Activated CD4-positive, alpha-beta memory T cell treated with anti-CD3 and anti-CD28 coated beads, Interleukin-2, amount 10 ng/mL, durations not matched to agents 7 days and 5 days (primary cell): ENCODE measurements at regions not wholly inside any gene's neighbourhood (a gene's known extent, or its start where the extent isn't known, plus 50 kb on each side); places are given as distances from the start of the nearest gene placed in this dataset.
"Not testable (repeated sequence)": the region's sequence is repeated elsewhere in the genome, so short reads cannot be mapped to it uniquely, and the experiment has no call there.

Source experiments
- CTCF ChIA-PET: fragments of 350-600 bp; sonication (Branson Sonifier 250); formaldehyde crosslinking; loops from one replicate; lab custom pipeline; 2021; ENCODE audit warnings: antibody characterized with exemption, inconsistent platforms; lab: Charles Lee
- POLR2A ChIA-PET: fragments of 350-600 bp; sonication (Branson Sonifier 250); formaldehyde crosslinking; loops from one replicate; lab custom pipeline; 2021; ENCODE audit warnings: antibody characterized with exemption; lab: Charles Lee
- DNase-seq: peaks from one replicate; pipeline ENCODE4 v3.0.0-alpha.2; 2020
- H3K27ac Mint-ChIP-seq: one replicate; pipeline ENCODE4 v1.8.0; 2021; ENCODE audit warnings: mild to moderate bottlenecking, mixed read lengths
- H3K27me3 Mint-ChIP-seq: one replicate; pipeline ENCODE4 v1.8.0; 2021; ENCODE audit warnings: mixed read lengths
- H3K36me3 Mint-ChIP-seq: one replicate; pipeline ENCODE4 v1.8.0; 2021; ENCODE audit warnings: low read depth, mixed read lengths
- H3K4me1 Mint-ChIP-seq: one replicate; pipeline ENCODE4 v1.8.0; 2021; ENCODE audit warnings: mixed read lengths
- H3K4me3 Mint-ChIP-seq: one replicate; pipeline ENCODE4 v1.8.0; 2021; ENCODE audit warnings: mild to moderate bottlenecking, mixed read lengths
- H3K9me3 Mint-ChIP-seq: one replicate; pipeline ENCODE4 v1.8.0; 2021; ENCODE audit warnings: mixed read lengths

DNA sequence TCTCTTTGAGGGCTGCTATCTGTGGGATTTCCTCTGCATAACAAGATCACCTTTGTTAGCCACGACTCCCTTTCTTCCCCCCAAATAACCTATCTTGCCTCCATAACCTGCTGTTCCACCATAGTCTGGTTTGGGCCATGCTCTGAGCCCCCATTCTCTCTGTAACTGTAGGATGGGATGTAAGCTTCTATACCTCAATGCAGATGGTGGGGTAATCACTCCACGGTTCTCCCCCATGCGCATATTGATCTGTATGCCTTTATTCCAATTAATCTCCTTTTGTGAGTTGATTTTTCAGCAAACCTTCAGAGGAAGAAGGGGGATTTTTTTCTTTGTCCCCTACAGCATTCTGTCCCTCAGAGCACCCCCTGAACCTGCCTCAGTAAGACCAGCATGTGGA is 170.1 kb upstream of the IRF2BP2 start:
- no peak for DNase-seq
- peaks cover 4% of the 10 kb centered on the region for H3K9me3 Mint-ChIP-seq
- H3K36me3 Mint-ChIP-seq, result no peaks in the 10 kb centered on the region
- peaks cover 4% of the 10 kb centered on the region for H3K4me1 Mint-ChIP-seq
- H3K27ac Mint-ChIP-seq, result no peak overlapping the region
- CTCF ChIA-PET, result interaction anchor here (0.7 to 0.8 kb wide), 2 partner anchors 56 to 633 kb away, joined by 3 read pairs; no protein-coding TSS in a partner anchor
- no peaks in the 10 kb centered on the region for H3K27me3 Mint-ChIP-seq
- H3K4me3 Mint-ChIP-seq, result no peak overlapping the region
- POLR2A ChIA-PET, result interaction anchor here (2.4 kb wide), 1 partner anchor 9 kb away, joined by 7 read pairs; no protein-coding TSS in a partner anchor

DNA sequence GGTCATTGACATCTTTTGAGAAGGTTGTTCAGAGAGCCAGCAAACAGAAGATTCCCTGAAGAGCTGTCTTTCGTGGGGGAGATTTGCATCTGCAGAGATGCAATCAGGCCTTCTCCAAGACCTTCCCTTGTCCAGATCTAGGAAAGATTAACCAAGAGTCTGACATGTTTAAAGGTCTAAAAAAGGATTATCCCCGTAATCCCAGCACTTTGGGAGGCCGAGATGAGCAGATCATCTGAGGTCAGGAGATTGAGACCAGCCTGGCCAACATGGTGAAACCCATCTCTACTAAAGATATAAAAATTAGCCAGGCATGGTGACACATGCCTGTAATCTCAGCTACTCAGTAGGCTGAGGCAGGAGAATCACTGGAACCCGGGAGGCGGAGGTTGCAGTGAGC is 169.6 kb upstream of the IRF2BP2 start:
- POLR2A ChIA-PET, H3K9me3 Mint-ChIP-seq, DNase-seq, H3K36me3 Mint-ChIP-seq, H3K4me3 Mint-ChIP-seq, H3K27me3 Mint-ChIP-seq, H3K27ac Mint-ChIP-seq, H3K4me1 Mint-ChIP-seq: not testable (repeated sequence)
- CTCF ChIA-PET, result interaction anchor here (0.8 kb wide), 1 partner anchor 55 kb away, joined by 3 read pairs; no protein-coding TSS in a partner anchor

DNA sequence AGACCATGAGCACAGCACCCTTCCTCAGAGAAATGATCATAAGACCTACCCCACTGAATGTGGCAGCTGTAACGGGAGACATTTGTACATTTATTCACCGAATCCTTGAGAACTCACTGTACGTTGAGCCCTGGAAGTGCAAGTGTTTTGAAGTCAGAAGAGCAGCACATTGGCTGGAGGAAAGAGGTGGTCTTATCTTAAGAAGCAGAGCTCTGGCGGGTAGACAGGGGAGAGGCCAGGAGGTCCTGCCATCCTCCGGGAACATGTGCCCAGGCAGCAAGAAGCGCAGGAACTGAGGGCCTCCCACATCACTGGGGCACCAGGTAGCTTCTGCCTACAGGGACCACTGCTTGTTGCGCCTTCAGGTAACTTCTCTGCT is 169.2 kb upstream of the IRF2BP2 start:
- Mint-ChIP-seq H3K9me3 (peaks cover 6% of the 10 kb centered on the region), H3K27me3 (no peaks in the 10 kb centered on the region), H3K36me3 (no peaks in the 10 kb centered on the region), H3K27ac (no peak overlapping the region), H3K4me3 (no peak overlapping the region), H3K4me1 (peaks cover 7% of the 10 kb centered on the region)
- no peak for DNase-seq
- CTCF ChIA-PET, result interaction anchor here (0.8 kb wide), 1 partner anchor 55 kb away, joined by 3 read pairs; no protein-coding TSS in a partner anchor
- POLR2A ChIA-PET, result no interaction called here

DNA sequence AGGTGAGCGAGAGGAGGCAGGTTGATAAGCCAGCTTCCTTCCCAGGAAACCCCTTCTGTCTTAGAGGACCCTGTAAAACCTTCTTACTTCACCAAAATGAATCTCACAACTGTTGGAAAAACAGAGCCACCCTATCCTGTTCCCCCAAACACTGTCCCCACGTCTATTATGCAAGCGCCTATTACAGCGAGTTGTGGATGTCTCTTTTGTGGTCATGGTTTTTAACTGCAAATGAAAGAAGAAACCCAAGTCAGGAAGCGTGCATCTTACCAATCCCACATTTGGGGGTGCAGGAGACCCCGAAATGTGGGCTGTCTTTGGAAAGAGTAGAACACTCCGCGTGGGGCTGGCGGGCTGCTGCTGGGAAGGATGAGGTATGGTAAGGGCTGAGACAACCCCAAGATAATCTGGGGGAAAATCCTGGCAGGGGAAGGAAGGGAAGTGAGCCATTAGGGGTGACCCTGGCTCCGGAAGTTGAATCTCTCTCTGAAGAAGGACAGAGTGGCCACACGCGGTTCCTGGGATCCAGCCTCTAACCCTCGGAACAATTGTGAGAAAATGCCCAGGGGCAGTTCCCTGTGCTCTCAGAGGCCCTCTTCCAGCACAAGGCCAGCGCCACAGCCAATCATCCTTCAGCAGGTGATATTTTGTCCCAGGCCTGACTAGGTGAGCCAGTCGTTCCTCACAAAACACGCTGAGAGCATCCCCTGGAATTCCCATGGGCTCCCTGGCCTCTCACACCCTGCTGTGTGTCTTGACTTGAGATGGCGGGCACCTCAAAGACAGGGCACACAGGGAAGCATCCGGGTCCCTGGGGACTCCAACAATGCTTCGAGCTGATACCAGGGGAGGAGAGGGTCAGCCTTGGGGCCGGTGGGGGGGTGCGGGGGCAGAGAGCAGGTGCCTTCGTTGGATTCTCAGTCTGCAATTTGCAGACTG is 168.5 kb upstream of the IRF2BP2 start:
- POLR2A ChIA-PET, result no interaction called here
- H3K4me1 Mint-ChIP-seq, result peaks cover 7% of the 10 kb centered on the region
- no peaks in the 10 kb centered on the region for H3K36me3 Mint-ChIP-seq
- H3K4me3 Mint-ChIP-seq, result no peak overlapping the region
- CTCF ChIA-PET, result no interaction called here
- peaks cover 6% of the 10 kb centered on the region for H3K9me3 Mint-ChIP-seq
- H3K27ac Mint-ChIP-seq, result no peak overlapping the region
- DNase-seq, result no peak
- H3K27me3 Mint-ChIP-seq, result no peaks in the 10 kb centered on the region

DNA sequence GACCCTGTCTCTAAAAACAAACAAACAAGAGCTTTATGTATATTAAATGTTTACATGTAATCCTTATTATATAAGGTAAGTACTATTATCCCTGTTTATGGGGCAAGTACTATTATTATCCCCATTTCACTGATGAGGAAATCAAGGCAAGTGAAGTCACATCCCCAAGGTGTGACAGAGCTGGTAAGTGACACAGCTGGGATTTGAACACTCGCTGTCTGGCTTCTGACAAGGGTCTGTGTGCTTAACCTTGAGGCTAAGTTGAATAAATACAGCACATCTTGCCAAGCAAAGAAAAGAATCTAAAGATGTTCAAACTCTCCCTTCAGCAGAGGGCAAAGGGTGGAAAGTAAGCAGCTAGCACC is 167.9 kb upstream of the IRF2BP2 start:
- ChIA-PET CTCF (no interaction called here), POLR2A (no interaction called here)
- Mint-ChIP-seq H3K4me1 (peaks cover 8% of the 10 kb centered on the region), H3K9me3 (peaks cover 6% of the 10 kb centered on the region), H3K27me3 (no peaks in the 10 kb centered on the region), H3K4me3 (no peak overlapping the region), H3K27ac (no peak overlapping the region), H3K36me3 (peaks cover 1% of the 10 kb centered on the region)
- DNase-seq, result no peak

DNA sequence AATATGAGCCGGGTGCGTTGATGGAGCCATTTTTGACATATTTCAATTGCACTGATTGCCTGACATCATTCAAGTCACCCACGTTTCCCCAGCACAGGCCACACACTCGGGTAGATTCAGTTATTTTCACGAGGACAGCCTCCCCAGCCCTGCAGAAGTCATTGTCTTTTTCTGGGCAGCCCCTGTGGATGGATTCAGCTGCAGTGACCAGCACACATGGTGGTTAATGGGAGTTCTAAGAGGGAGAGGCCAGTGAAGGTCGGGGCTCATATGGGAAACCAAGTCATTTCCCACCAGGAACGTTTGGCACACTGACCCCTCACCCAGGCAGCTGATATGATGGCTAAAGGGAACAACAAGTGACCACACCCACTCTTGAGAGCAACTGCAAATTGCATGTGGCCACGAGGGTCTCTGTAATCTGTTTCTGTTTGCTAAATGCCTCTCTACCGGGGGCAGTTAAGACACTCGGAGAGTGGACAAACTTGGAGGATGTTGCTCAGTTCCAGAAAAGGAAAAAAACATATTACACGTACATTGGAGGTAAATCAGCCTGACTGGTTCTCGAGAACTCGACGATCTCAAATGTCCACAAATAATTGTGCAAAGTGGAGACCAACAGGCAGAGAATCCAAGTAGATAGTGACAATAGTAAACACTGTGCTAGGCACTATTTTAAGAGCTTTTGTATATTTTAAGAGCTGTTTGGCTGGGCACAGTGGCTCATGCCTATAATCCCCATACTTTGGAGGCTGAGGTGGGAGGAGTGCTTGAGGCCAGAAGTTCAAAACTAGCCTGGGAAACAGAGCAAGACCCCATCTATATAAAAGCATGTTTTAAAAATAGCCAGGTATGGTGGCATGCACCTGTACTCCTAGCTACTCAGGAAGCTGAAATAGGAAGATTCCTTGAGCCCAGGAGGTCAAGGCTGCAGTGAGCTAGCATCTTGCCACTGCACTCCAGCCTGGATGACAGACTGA is 167.2 kb upstream of the IRF2BP2 start:
- Mint-ChIP-seq H3K27me3 (no peaks in the 10 kb centered on the region), H3K27ac (no peak overlapping the region), H3K4me3 (no peak overlapping the region), H3K4me1 (peaks cover 15% of the 10 kb centered on the region), H3K36me3 (peaks cover 2% of the 10 kb centered on the region), H3K9me3 (peaks cover 6% of the 10 kb centered on the region)
- DNase-seq, result no peak
- ChIA-PET POLR2A (interaction anchor here (1.7 kb wide), 1 partner anchor 53 kb away, joined by 6 read pairs; no protein-coding TSS in a partner anchor), CTCF (no interaction called here)

DNA sequence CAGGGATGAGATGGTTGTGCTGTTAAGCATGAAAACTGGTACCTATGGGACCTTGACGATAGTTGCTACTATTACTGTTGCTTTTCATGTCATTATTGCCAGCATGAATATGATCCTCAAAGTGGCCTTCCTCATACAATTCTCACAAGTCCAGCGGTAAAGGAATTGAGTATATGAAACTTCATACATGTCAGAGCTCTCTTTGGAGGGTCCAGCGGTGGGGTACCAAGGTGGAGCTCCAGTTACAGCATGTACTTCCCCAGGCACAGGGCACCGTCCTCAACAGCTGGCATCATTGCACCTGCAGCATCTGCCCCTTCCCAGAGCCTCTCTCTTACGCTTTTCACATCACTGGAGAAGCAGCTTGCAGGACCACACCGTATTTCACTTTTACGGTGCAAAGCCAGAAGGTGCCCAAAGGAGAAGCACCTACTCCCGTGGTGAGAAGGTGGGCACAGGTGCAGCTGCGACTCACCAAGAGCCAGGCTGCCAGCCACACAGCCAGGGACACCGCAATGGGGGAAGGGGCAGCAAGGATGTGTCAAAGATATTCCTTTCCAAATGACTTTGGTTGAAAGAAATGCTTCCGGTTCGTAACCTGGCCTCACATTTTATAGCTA is 166.4 kb upstream of the IRF2BP2 start:
- no peaks in the 10 kb centered on the region for H3K27me3 Mint-ChIP-seq
- POLR2A ChIA-PET, result interaction anchor here (1.2 to 1.7 kb wide), 2 partner anchors 53 to 166 kb away, joined by 3 to 6 read pairs; partner anchors contain the start of gene IRF2BP2

DNA sequence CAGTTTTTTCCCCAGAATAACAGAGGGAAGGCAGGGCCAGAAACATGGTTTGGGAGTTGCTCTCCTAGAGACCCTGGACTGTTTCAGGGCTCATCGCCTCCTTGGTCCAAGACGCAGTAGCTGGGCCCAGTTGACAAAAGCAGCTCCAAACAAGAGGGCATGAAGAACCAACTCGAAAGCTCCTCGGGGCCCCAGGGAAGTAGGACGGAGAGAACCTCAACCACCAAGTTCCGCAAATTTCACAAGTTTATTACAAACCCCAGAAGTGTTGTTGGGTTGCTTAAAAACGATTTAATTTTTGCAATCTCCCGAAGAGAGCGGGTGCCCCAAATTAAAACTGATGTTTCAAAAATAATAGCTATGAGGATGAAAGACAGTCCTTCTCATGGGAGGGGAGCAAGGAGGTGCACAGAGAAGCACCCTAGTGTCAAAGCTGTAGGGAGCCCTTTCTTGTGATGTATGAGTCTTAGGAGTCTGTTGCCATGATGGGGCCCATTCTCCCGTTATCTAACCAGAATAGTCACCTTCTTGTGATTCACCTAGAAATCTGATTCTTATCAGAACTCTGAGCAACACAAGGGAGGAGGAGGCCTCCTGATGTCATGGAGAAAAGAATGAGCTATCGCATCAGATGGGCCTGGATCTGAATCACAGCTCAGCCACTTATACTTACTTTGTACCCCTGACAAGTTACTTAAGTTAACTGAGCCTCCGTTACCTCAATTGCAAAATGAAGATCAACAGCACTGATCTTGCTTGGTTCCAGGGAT is 165.7 kb upstream of the IRF2BP2 start:
- Mint-ChIP-seq H3K36me3 (peaks cover 2% of the 10 kb centered on the region), H3K4me1 (peaks cover 29% of the 10 kb centered on the region), H3K27ac (no peak overlapping the region), H3K27me3 (no peaks in the 10 kb centered on the region), H3K9me3 (peaks cover 6% of the 10 kb centered on the region), H3K4me3 (no peak overlapping the region)
- POLR2A ChIA-PET, result interaction anchor here (1.2 to 1.7 kb wide), 2 partner anchors 52 to 165 kb away, joined by 3 to 6 read pairs; partner anchors contain the start of gene IRF2BP2
- CTCF ChIA-PET, result interaction anchor here (1.1 kb wide), 1 partner anchor 276 kb away, joined by 4 read pairs; no protein-coding TSS in a partner anchor
- DNase-seq, result no peak

More for the DNA sequence above, 166.4 kb upstream of the IRF2BP2 start:
- Mint-ChIP-seq H3K36me3 (peaks cover 2% of the 10 kb centered on the region), H3K9me3 (peaks cover 6% of the 10 kb centered on the region), H3K27ac (no peak overlapping the region), H3K4me1 (peaks cover 23% of the 10 kb centered on the region), H3K4me3 (no peak overlapping the region)
- CTCF ChIA-PET, result interaction anchor here (1.1 kb wide), 1 partner anchor 277 kb away, joined by 4 read pairs; no protein-coding TSS in a partner anchor
- DNase-seq, result no peak

DNA sequence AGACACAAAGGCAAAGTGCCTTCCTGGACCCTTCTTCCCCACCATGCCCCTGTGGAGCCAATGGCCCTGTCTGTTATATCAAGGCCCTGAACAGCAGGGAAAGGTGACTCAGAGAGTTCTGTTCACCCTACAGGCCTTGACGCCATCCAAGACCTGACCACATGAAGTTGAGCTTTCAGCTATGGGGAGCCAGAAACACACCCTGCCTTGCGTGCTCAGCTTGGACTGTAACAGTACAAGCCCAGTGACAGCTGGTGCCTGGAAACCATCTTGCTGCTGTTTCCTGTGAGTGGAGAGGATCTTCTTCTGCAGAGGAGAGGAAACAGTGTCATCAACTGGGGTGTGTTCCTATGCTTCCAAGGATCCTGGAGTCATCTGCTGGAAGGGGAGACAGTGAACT is 165.0 kb upstream of the IRF2BP2 start:
- H3K36me3 Mint-ChIP-seq, result peaks cover 2% of the 10 kb centered on the region
- no peak overlapping the region for H3K4me3 Mint-ChIP-seq
- DNase-seq, result no peak
- no peaks in the 10 kb centered on the region for H3K27me3 Mint-ChIP-seq
- POLR2A ChIA-PET, result interaction anchor here (0.7 to 1.2 kb wide), 2 partner anchors 164 to 165 kb away, joined by 3 read pairs; partner anchors contain the start of gene IRF2BP2
- peaks cover 6% of the 10 kb centered on the region for H3K9me3 Mint-ChIP-seq
- peaks cover 31% of the 10 kb centered on the region for H3K4me1 Mint-ChIP-seq
- CTCF ChIA-PET, result interaction anchor here (1.1 kb wide), 1 partner anchor 275 kb away, joined by 4 read pairs; no protein-coding TSS in a partner anchor
- no peak overlapping the region for H3K27ac Mint-ChIP-seq

DNA sequence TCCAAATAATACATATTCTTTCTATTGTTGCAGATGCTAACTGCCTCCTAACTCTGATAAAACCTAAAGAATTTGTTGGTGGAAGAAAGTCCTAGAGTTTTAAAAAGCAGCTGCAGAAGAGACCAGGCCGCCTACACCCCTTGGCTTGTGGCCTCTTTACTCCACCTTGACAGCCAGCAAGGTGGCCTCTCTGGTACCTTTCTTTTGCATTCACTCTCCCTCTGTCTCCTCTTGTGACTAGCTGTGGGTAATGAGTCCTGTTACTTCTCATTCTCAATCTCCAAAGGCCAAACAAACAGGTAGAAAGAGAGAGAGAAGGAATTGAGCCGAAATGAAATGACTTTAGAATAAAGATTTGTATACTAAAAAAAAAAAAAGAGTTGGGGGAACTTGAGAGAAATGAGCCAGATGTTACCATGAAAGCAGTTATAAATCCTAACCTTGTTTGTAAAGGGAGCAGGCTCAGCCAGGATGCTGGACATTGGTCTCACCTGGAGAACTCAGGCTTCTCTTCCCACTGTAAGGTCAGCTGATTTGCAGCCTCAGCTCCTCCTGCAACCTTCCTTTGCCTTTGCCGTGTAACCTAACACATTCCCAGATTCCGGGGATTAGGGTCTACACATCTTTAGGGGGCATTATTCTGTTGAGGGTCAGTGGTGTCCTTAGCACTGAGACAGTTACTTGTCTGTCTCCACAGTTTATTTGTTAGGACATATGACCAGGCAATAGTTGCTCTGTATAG is 164.1 kb upstream of the IRF2BP2 start:
- POLR2A ChIA-PET, result interaction anchor here (0.7 to 2.9 kb wide), 3 partner anchors 49 to 163 kb away, joined by 3 to 23 read pairs (median 3); no protein-coding TSS in a partner anchor
- no peak for DNase-seq
- H3K4me3 Mint-ChIP-seq, result no peak overlapping the region
- no peaks in the 10 kb centered on the region for H3K27me3 Mint-ChIP-seq
- peaks cover 2% of the 10 kb centered on the region for H3K36me3 Mint-ChIP-seq
- H3K4me1 Mint-ChIP-seq, result peaks cover 40% of the 10 kb centered on the region
- H3K27ac Mint-ChIP-seq, result no peak overlapping the region
- CTCF ChIA-PET, result interaction anchor here (1.2 kb wide), 1 partner anchor 201 kb away, joined by 3 read pairs; no protein-coding TSS in a partner anchor
- peaks cover 6% of the 10 kb centered on the region for H3K9me3 Mint-ChIP-seq
